SK-N-SH (cell line): ENCODE measurements at regions not wholly inside any gene's neighbourhood (a gene's known extent, or its start where the extent isn't known, plus 50 kb on each side); places are given as distances from the start of the nearest gene placed in this dataset.

Source experiments
- CHD2 ChIP-seq: fragments of 150-350 bp; IDR thresholded peaks from 2 replicates; pipeline ENCODE4 v1.6.1; 2018; ENCODE audit warnings: low read length; ENCODE audit not compliant: partially characterized antibody
- CTCF ChIP-seq: fragments of 200-600 bp; sonication (generic); IDR thresholded peaks from 2 replicates; pipeline ENCODE4 v1.6.1; 2017; ENCODE audit warnings: antibody characterized with exemption, mild to moderate bottlenecking, moderate library complexity
- EP300 ChIP-seq, 2 experiments: IDR thresholded peaks; 2 replicates each; pipeline versions ENCODE4 v1.4.0 to v1.6.1; 2012; ENCODE audit warnings: borderline replicate concordance in 1 of 2, low read depth in 1 of 2, low read length in 1 of 2
- EZH2phosphoT487 ChIP-seq: fragments of 200-600 bp; sonication (generic); IDR thresholded peaks from 2 replicates; pipeline ENCODE4 v1.6.1; 2017; ENCODE audit warnings: low read depth, mixed run types, mild to moderate bottlenecking, antibody characterized with exemption, moderate library complexity, borderline replicate concordance
- FOXJ3 ChIP-seq: sonication (generic); formaldehyde crosslinking; IDR thresholded peaks from 2 replicates; pipeline ENCODE4 v1.5.1; 2020; ENCODE audit warnings: mild to moderate bottlenecking, missing genetic modification reagents
- GABPA ChIP-seq: IDR thresholded peaks from 2 replicates; pipeline ENCODE4 v1.4.0; 2012; ENCODE audit warnings: low read depth, mild to moderate bottlenecking
- GATA2 ChIP-seq: sonication (generic); formaldehyde crosslinking; IDR thresholded peaks from 2 replicates; pipeline ENCODE4 v1.5.0; 2020; ENCODE audit warnings: mild to moderate bottlenecking, missing genetic modification reagents
- MEF2A ChIP-seq: IDR thresholded peaks from 2 replicates; pipeline ENCODE4 v1.4.0; 2012; ENCODE audit warnings: low read depth, borderline replicate concordance
- MXI1 ChIP-seq: IDR thresholded peaks from 2 replicates; pipeline ENCODE4 v1.6.1; 2012; ENCODE audit warnings: mild to moderate bottlenecking, low read depth, low read length, improper control_type of control experiment
- NFIC ChIP-seq: IDR thresholded peaks from 2 replicates; pipeline ENCODE4 v1.4.0; 2012; ENCODE audit warnings: borderline replicate concordance
- RAD21 ChIP-seq: IDR thresholded peaks from 2 replicates; pipeline ENCODE4 v1.6.1; 2012; ENCODE audit warnings: mild to moderate bottlenecking, low read length
- RCOR1 ChIP-seq: fragments of 150-350 bp; IDR thresholded peaks from 2 replicates; pipeline ENCODE4 v1.6.1; 2017; ENCODE audit warnings: antibody characterized with exemption, low read length
- RXRA ChIP-seq: IDR thresholded peaks from 2 replicates; pipeline ENCODE4 v1.4.0; 2012; ENCODE audit warnings: low read depth, mild to moderate bottlenecking, borderline replicate concordance
- SIN3A ChIP-seq: IDR thresholded peaks from 2 replicates; pipeline ENCODE4 v1.6.1; 2012; ENCODE audit warnings: low read depth, mild to moderate bottlenecking, low read length, moderate library complexity, borderline replicate concordance
- SMC3 ChIP-seq: IDR thresholded peaks from 2 replicates; pipeline ENCODE4 v1.6.1; 2012; ENCODE audit warnings: low read depth, low read length, improper control_type of control experiment
- TAF1 ChIP-seq: IDR thresholded peaks from 2 replicates; pipeline ENCODE4 v1.6.1; 2012; ENCODE audit warnings: low read depth, mild to moderate bottlenecking, low read length, moderate library complexity, borderline replicate concordance
- TEAD4 ChIP-seq: IDR thresholded peaks from 2 replicates; pipeline ENCODE4 v1.4.0; 2012; ENCODE audit warnings: mild to moderate bottlenecking, borderline replicate concordance; ENCODE audit not compliant: insufficient read depth
- USF2 ChIP-seq: fragments of 150-350 bp; IDR thresholded peaks from 2 replicates; pipeline ENCODE4 v1.6.1; 2017; ENCODE audit warnings: antibody characterized with exemption, low read length, low read depth, borderline replicate concordance
- ZBTB33 ChIP-seq: IDR thresholded peaks from 2 replicates; pipeline ENCODE4 v1.4.0; 2012; ENCODE audit warnings: low read depth, borderline replicate concordance

DNA sequence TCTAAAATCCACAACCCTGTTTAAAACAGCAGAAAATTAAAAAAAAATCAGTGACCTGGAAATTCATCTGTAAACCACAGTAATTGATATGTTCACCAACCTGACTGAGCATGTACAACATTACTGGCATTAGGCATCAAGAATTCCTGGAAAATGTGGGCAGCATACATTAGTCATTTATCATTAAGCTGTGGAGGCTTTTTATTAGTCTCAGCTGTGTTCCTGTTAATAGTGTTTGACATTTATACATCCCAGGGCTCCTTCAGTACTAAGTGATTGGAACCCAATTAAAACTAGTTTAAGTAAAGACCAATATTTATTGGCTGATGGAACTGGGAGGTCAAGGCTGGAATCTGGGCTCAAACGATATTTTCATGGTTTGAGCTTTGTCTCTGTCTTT is 227.3 kb upstream of the GIMD1 start (continued):
- no peak for TF ChIP-seq MXI1
- TF ChIP-seq TEAD4: 0 out of 2 replicates have a peak, but pooled peaks have one; percentile 18
- TF ChIP-seq ZBTB33: no peak
- TF ChIP-seq TAF1: no peak
- no peak for TF ChIP-seq RAD21
- TF ChIP-seq EP300 (IDR thresholded peaks at IDR 0.05; ENCODE audit: borderline replicate concordance in 1 of 2, low read depth in 1 of 2, low read length in 1 of 2): peak; percentile 47 to 66; a peak in 3 of 4 replicates
- TF ChIP-seq GABPA: no peak
- no peak for TF ChIP-seq CHD2
- TF ChIP-seq MEF2A: no peak
- TF ChIP-seq RCOR1: no peak
- no peak for TF ChIP-seq RXRA
- TF ChIP-seq CTCF: no peak
- no peak for TF ChIP-seq SMC3
- TF ChIP-seq EZH2phosphoT487: no peak
- TF ChIP-seq FOXJ3: no peak
- TF ChIP-seq GATA2 (CRISPR knock-in tag): no peak
- TF ChIP-seq USF2: no peak
- TF ChIP-seq NFIC: peak; percentile 23; the same call in 1 of the 2 replicates
- no peak for TF ChIP-seq SIN3A
